NCI-H82 (cell line): ENCODE measurements at regions not wholly inside any gene's neighbourhood (a gene's known extent, or its start where the extent isn't known, plus 50 kb on each side); places are given as distances from the start of the nearest gene placed in this dataset.

Source experiments
- DNase-seq: peaks from one replicate; lab custom pipeline; 2025; lab: John Stamatoyannopoulos, UW

DNA sequence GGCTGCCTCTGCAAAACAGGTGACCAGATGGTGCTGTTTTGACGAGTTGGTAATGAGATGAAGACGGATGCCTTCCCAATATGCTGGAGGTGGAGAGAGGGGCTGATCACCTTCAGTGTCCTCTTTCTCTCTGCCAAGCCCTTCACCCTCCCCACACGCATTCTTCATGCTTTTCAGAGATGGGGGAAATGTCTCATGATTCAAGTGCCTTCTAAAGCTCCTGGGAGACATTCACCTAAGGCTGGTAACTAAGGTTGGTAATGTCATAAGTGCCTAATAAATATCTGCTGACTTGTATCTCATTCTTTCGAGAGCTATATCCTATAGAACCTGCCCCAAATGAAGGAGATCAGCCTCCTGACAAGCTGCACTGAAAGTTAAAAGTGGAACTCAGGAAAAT lies 86.2 kb upstream of the MBNL2 start:
- peak; percentile 96 for DNase-seq

DNA sequence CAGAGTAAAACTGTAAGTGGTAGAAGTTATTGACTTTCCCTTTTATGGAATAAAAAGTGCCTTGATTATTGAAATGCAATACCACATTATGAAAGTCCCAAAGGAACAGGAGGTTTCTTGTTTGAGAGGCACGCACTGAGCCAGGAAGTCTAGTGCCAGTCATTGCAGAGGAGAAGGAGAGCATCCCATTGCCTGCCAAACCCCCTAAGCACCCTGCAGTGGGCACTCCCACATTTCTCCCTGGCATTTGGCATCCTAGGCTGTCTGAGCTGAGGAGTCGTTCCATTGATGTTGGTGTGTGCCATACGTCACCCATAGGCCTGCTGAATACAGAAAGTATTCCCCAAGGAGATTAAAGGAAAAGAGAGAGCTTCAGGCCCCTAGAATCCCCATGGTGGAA lies 85.7 kb upstream of the MBNL2 start:
- peak; percentile 37 for DNase-seq

GRCh38 chr13:97139691-97140090 lies 82.4 kb upstream of the MBNL2 start:
- no peak for DNase-seq

- no peak for DNase-seq
Observed at GRCh38 chr13:97140131-97140530, 82.0 kb upstream of the MBNL2 start.

DNA sequence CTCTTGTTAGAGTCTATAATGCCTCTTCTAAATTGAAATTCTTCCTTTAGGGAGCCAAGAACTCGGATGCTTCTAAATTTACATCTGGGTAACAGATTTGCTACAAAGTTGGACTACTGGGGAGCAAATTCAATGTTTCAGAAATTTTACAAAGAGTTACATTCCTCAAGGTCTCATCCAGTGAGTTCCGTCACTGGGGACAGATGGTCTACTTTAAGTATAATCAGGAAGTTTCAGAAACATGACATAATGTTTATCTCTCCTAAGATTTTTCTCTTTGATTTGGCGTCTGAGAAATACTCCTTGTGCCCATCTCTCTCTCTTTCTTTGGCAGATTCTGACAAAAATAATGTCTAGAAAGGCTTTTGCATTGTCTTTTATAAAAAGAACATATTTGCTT lies 81.5 kb upstream of the MBNL2 start:
- DNase-seq: no peak

- DNase-seq: no peak
Observed at GRCh38 chr13:97141097-97141496, 81.0 kb upstream of the MBNL2 start.

- DNase-seq: peak; percentile 55
Observed at GRCh38 chr13:97141564-97142005, 80.5 kb upstream of the MBNL2 start.

DNA sequence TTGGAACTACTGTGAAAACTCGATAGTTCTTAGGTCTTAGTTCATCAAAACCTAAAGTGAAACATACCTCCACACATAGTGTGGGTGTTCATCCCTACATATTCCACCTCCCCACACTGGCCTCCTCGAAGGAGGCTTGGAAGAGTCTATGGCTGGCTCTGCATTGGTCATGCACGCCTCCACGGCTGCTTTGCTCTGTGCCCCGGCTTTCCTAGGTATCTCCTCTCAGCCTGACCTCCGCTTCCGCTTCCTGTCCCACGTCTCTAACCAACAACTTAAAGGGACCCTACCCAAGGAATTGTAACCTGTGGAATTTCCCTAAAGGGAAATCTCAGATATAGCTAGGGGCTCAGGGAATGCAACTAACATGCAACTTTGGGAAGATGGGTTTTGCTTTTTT lies 79.7 kb upstream of the MBNL2 start:
- DNase-seq: no peak

DNA sequence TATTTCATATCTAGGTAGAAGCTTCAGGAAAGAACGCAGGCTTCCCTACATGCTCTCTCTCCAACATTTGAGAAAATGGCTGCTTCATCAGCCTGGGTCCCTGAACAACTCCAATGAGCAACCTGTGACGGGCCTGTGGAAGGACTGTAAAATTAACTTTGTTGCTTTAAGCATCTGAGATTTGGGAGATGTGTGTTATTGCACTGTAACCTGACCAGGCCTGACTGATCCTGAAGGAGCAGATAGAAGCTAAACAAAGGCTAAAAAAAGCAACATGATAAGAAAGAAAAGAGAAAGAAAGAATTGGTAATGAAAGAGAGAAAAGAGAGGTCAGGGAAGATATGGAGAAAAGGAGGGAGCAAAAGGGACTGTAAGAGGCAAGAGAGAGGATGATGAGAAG lies 77.1 kb upstream of the MBNL2 start:
- DNase-seq: no peak

DNA sequence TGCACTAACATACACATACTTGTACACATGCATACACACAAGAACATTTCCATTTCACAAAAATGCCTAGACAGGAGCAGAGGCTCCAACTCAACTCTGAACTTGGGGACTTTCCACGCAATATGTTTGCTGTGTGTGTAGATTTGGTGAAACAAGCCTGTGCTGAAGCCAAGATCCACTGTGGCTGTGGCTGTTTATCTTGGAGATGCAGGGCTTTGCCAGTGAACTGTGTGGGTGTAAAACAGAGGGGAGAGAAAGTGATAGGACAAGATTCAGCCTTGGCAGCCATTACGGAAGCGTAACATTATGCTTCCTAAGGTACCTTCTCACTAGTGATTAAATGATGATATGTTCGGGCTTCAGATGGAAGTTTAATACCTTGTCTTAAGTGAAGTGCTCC lies 73.2 kb upstream of the MBNL2 start:
- no peak for DNase-seq

GRCh38 chr13:97160421-97160820 lies 61.7 kb upstream of the MBNL2 start:
- DNase-seq: no peak

DNA sequence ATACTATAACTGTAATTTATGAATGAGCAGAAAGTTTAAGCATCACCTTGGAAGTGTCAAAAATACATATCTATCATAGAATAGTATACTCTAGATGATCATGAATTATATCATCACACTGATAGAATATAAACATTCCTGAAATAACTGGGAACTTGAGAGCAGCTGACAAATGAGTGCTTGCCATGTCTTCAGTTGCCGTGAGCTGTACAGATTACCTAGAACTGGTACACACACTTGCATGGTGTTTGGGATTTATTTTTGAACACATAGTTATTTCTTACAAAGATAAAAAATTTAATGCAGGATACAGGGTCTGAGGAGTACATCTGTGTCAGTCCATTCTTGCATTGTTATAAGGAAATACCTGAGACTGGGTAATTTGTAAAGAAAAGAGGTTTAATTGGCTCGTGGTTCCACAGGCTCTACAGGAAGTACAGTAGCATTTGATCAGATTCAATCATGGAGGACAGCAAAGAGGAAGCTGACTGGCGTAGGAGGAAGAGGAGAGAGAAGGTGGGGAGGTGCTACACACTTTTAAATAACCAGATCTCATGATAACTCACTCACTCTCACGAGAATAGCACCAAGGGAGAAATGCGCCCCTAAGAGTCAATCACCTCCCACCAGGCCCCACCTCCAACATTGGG lies 60.4 kb upstream of the MBNL2 start:
- no peak for DNase-seq

GRCh38 chr13:97165502-97166425 lies 56.4 kb upstream of the MBNL2 start:
- DNase-seq: no peak

DNA sequence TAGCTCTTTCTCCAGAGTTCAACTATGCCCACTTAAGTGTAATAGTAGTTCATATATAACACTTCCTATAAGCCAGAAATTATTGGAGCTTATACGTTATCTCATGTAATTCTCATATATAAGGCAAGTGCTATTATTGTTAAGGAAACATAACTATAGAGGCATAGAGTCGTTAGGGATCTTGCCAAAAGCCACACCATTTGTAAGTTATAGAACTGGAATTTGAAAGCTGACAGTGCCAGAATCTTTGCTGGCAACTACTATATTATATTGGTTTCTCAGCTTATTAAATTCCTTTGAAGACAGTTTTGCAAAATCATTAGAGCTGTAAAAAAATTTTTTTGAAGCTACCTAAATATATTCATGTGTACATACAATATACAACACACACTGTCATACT lies 51.0 kb upstream of the MBNL2 start:
- no peak for DNase-seq
